Activated CD4-positive, alpha-beta memory T cell treated with anti-CD3 and anti-CD28 coated beads for 36 hours (primary cell): ENCODE measurements at regions not wholly inside any gene's neighbourhood (a gene's known extent, or its start where the extent isn't known, plus 50 kb on each side); places are given as distances from the start of the nearest gene placed in this dataset.

ENCODE experiments used
- CTCF ChIA-PET: fragments of 350-600 bp; sonication (Branson Sonifier 250); formaldehyde crosslinking; loops from one replicate; lab custom pipeline; 2021; ENCODE audit warnings: antibody characterized with exemption, inconsistent platforms; lab: Charles Lee
- POLR2A ChIA-PET: fragments of 350-600 bp; sonication (Branson Sonifier 250); formaldehyde crosslinking; loops from one replicate; lab custom pipeline; 2021; ENCODE audit warnings: antibody characterized with exemption; lab: Charles Lee
- DNase-seq: peaks from one replicate; pipeline ENCODE4 v3.0.0-alpha.2; 2020
- H3K27ac Mint-ChIP-seq: one replicate; pipeline ENCODE4 v1.8.0; 2021; ENCODE audit warnings: mixed read lengths
- H3K27me3 Mint-ChIP-seq: one replicate; pipeline ENCODE4 v1.8.0; 2021; ENCODE audit warnings: mixed read lengths
- H3K36me3 Mint-ChIP-seq: one replicate; pipeline ENCODE4 v1.8.0; 2021; ENCODE audit warnings: mixed read lengths
- H3K4me1 Mint-ChIP-seq: one replicate; pipeline ENCODE4 v1.8.0; 2021; ENCODE audit warnings: low read depth, mixed read lengths
- H3K4me3 Mint-ChIP-seq: one replicate; pipeline ENCODE4 v1.8.0; 2021; ENCODE audit warnings: mild to moderate bottlenecking, mixed read lengths
- H3K9me3 Mint-ChIP-seq: one replicate; pipeline ENCODE4 v1.8.0; 2021; ENCODE audit warnings: mixed read lengths
- intact Hi-C: fragments of 100-400 bp; cut with micrococcal nuclease; formaldehyde crosslinking; loops from one replicate; pipeline ENCODE4 v1.15.1; 2023
- microRNA-seq: library from miRNA; unstranded; fragments of <30 nt; microRNA quantifications from one replicate; pipeline ENCODE4 v1.2.0, GENCODE V29; 2022; ENCODE audit warnings: borderline number of aligned reads, borderline microRNAs expressed, borderline replicate concordance

GRCh38 chr10:43026039-43026973 lies 50.6 kb upstream of the RET start:
- intact Hi-C loops: no loop called here
- ChIA-PET POLR2A (no interaction called here), CTCF (no interaction called here)
- H3K4me1 Mint-ChIP-seq: no peaks in the 10 kb centered on the region
- no peak for DNase-seq
- H3K9me3 Mint-ChIP-seq: peaks cover 9% of the 10 kb centered on the region
- peaks cover 1% of the 10 kb centered on the region for H3K27me3 Mint-ChIP-seq
- no peak overlapping the region for H3K4me3 Mint-ChIP-seq
- H3K36me3 Mint-ChIP-seq: no peaks in the 10 kb centered on the region
- no peak overlapping the region for H3K27ac Mint-ChIP-seq

Small RNA genes in the stretch of these regions (microRNA-seq; reads per million reads assigned to microRNA genes)
- gene MIR5100: 9.8 reads per million, percentile 32 among the genes with 10 or more reads in this experiment
